ENCODE measurements at regions not wholly inside any gene's neighbourhood (a gene's known extent, or its start where the extent isn't known, plus 50 kb on each side); places are given as distances from the start of the nearest gene placed in this dataset.

- no peak overlapping the region for H2BK5ac ChIP-seq (ENCODE audit: low read depth, low read length, poor library complexity, severe bottlenecking)
- no peak overlapping the region for H3K9ac ChIP-seq (ENCODE audit: low read depth, low read length)
- H3K36me3 ChIP-seq (ENCODE audit: control insufficient read depth, insufficient read depth, low read length): no peaks in the 10 kb centered on the region
- no peak overlapping the region for H2BK120ac ChIP-seq (ENCODE audit: low read depth, low read length)
- no peaks in the 10 kb centered on the region for H3K4me1 ChIP-seq (ENCODE audit: control insufficient read depth, insufficient read depth, low read length)
- no peaks in the 10 kb centered on the region for H4K20me1 ChIP-seq (ENCODE audit: insufficient read depth, low read length)
- no CpG with 5 or more reads among the region's 4 CpGs for WGBS, 2 experiments (ENCODE audit: extremely low coverage in 2 of 2, insufficient read length in 1 of 2)
- H3K9me1 ChIP-seq (ENCODE audit: insufficient read depth, low read length): no peaks in the 10 kb centered on the region
- no peak overlapping the region for H4K91ac ChIP-seq (ENCODE audit: insufficient read depth, low read depth, low read length)
- H3K79me1 ChIP-seq (ENCODE audit: low read depth in 1 of 2, low read length in 2 of 2): no peaks in the 10 kb centered on the region
- H3K4me2 ChIP-seq (ENCODE audit: low read depth, low read length): no peak overlapping the region
- no peak overlapping the region for H3K56ac ChIP-seq (ENCODE audit: extremely low read depth, insufficient read depth, low read length)
- peaks cover 10% of the 10 kb centered on the region for H3K27me3 ChIP-seq (ENCODE audit: control insufficient read depth, insufficient read depth, low read length)
- no peak overlapping the region for H2BK20ac ChIP-seq (ENCODE audit: low read depth, low read length)
- no peak overlapping the region for H4K8ac ChIP-seq (ENCODE audit: low read depth in 2 of 2, low read length in 2 of 2)
- ChIA-PET CTCF (no interaction called here), POLR2A (ENCODE audit: unreplicated experiment) (no interaction called here)
- no TSS peak for BruUV-seq (replicated peaks)
- H2AK5ac ChIP-seq (ENCODE audit: low read depth, low read length): no peak overlapping the region
- DNase-seq (no peak), ATAC-seq (ENCODE audit: low read depth) (no peak)
- H2BK15ac ChIP-seq (ENCODE audit: low read depth, low read length): no peak overlapping the region
- H4K5ac ChIP-seq (ENCODE audit: low read depth, low read length): no peak overlapping the region
- H2AK9ac ChIP-seq (replicated peaks; ENCODE audit: low read depth, low read length, poor library complexity): no peak overlapping the region
- no peak overlapping the region for H3K4me3 ChIP-seq (ENCODE audit: insufficient read depth, low read depth, low read length)
- TF ChIP-seq POLR2A (IDR thresholded peaks at IDR 0.05; ENCODE audit: low read depth, low read length) (no peak), RFX5 (IDR thresholded peaks at IDR 0.05; ENCODE audit: low read depth, low read length) (no peak), CHD1 (IDR thresholded peaks at IDR 0.05; ENCODE audit: low read depth, low read length) (no peak), CEBPB (IDR thresholded peaks at IDR 0.05; ENCODE audit: low read depth, low read length) (no peak)
- H3K23ac ChIP-seq (ENCODE audit: low read depth, low read length): no peak overlapping the region
- H3K4ac ChIP-seq (ENCODE audit: low read depth, low read length): no peak overlapping the region
- no peak overlapping the region for H3K27ac ChIP-seq (ENCODE audit: insufficient read depth, low read length)
- no peak overlapping the region for H2AFZ ChIP-seq (replicated peaks; ENCODE audit: low read length, poor library complexity)
- in situ Hi-C loops (cut with MboI; ENCODE audit: low sequenced_read_pairs): no loop called here
- H3K9me3 ChIP-seq (ENCODE audit: control insufficient read depth, insufficient read depth, low read length): peaks cover 4% of the 10 kb centered on the region
- no peak overlapping the region for H3K18ac ChIP-seq (ENCODE audit: low read depth, low read length)
- intact Hi-C loops (cut with micrococcal nuclease): no loop called here
- no peak overlapping the region for H3K14ac ChIP-seq (replicated peaks; ENCODE audit: low read depth, low read length)
- dilution Hi-C loops (cut with HindIII; ENCODE audit: low sequenced_read_pairs, unreplicated experiment): no loop called here
These were observed 219.0 kb upstream of the NAV2 start for GRCh38 chr11:19493446-19494213.
